ENCODE measurements at regions not wholly inside any gene's neighbourhood (a gene's known extent, or its start where the extent isn't known, plus 50 kb on each side); places are given as distances from the start of the nearest gene placed in this dataset.

DNA sequence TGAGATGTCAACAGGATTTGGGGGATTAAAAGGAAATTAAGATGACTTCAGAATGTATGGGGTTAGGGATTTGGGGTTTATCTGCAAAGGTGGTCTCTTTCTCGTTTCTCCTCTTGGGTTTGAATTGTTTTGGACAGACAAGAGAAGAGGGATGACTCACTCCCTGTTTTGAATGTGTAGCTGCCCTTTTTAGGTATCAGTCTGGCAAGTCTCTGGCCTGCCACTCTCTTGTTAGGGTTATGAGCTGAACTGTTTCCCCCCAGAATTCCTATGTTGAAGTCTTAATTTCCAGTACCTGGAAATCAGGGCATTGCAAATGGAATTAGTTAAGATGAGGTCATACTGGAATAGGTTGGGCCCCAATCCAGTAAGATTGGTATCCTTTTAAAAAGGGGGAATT lies 291.7 kb downstream of the MEX3B start:
- Histone ChIP-seq H3K27ac (ENCODE audit: poor library complexity, severe bottlenecking) (no peak overlapping the region), H3K36me3 (ENCODE audit: low read depth) (no peaks in the 10 kb centered on the region), H3K4me3 (ENCODE audit: severe bottlenecking) (no peak overlapping the region), H3K27me3 (ENCODE audit: insufficient read depth, poor library complexity, severe bottlenecking) (peaks cover 6% of the 10 kb centered on the region), H3K9me3 (ENCODE audit: severe bottlenecking) (no peaks in the 10 kb centered on the region), H3K4me1 (ENCODE audit: insufficient read depth, poor library complexity, severe bottlenecking) (no peaks in the 10 kb centered on the region)
- TF ChIP-seq, protein P1, sequence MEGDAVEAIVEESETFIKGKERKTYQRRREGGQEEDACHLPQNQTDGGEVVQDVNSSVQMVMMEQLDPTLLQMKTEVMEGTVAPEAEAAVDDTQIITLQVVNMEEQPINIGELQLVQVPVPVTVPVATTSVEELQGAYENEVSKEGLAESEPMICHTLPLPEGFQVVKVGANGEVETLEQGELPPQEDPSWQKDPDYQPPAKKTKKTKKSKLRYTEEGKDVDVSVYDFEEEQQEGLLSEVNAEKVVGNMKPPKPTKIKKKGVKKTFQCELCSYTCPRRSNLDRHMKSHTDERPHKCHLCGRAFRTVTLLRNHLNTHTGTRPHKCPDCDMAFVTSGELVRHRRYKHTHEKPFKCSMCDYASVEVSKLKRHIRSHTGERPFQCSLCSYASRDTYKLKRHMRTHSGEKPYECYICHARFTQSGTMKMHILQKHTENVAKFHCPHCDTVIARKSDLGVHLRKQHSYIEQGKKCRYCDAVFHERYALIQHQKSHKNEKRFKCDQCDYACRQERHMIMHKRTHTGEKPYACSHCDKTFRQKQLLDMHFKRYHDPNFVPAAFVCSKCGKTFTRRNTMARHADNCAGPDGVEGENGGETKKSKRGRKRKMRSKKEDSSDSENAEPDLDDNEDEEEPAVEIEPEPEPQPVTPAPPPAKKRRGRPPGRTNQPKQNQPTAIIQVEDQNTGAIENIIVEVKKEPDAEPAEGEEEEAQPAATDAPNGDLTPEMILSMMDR (IDR thresholded peaks at IDR 0.05; ENCODE audit: poor library complexity, severe bottlenecking), result no peak
- DNase-seq (ENCODE audit: low spot score), result no peak
- no peak for ATAC-seq (ENCODE audit: low read depth)

DNA sequence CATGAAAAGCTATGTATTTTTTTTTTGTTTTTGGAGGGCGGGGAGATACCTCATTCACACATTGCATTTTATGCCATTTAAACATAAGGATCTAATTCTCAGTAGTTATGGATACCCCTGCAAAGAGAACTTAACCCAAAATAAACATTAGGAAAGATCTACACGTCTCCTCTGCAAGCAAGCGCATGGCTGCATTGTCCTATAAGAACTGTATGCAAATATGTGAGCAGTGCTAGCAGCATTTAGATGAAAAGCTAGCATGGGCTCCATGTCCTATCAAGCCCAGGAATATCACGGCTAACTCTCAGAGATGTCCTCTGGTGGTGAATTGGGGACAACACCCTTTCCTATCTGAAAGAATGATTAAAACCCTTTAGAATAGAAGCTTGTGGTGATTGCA lies 292.8 kb downstream of the MEX3B start:
- DNase-seq (ENCODE audit: low spot score) (no peak), ATAC-seq (ENCODE audit: low read depth) (no peak)
- Histone ChIP-seq H3K27ac (ENCODE audit: poor library complexity, severe bottlenecking) (no peak overlapping the region), H3K4me3 (ENCODE audit: severe bottlenecking) (no peak overlapping the region), H3K4me1 (ENCODE audit: insufficient read depth, poor library complexity, severe bottlenecking) (no peaks in the 10 kb centered on the region), H3K36me3 (ENCODE audit: low read depth) (no peaks in the 10 kb centered on the region), H3K27me3 (ENCODE audit: insufficient read depth, poor library complexity, severe bottlenecking) (peaks cover 3% of the 10 kb centered on the region), H3K9me3 (ENCODE audit: severe bottlenecking) (no peaks in the 10 kb centered on the region)
- TF ChIP-seq, protein P1 (IDR thresholded peaks at IDR 0.05; ENCODE audit: poor library complexity, severe bottlenecking), result no peak

DNA sequence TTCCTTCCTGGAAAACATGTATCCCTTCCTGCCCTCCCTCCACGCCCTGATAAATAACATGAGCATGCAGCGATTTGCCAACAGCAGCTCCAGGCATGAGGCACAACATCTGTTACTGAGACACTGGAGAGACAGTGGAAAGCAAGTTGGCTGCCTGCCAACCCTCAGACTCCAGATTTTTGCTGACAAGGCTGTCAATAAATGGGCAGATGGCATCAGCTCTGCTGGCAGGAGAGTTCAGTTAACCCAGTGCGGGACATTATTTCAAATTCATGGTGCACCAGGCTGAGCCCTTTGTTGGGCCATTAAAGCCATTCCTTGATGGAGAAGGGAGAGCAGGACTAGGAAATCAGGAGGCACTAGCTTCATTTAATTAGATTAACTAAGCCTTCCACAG lies 293.3 kb downstream of the MEX3B start:
- TF ChIP-seq, protein P1 (IDR thresholded peaks at IDR 0.05; ENCODE audit: poor library complexity, severe bottlenecking), result no peak
- Histone ChIP-seq H3K27me3 (ENCODE audit: insufficient read depth, poor library complexity, severe bottlenecking) (peaks cover 3% of the 10 kb centered on the region), H3K27ac (ENCODE audit: poor library complexity, severe bottlenecking) (no peak overlapping the region), H3K9me3 (ENCODE audit: severe bottlenecking) (no peaks in the 10 kb centered on the region), H3K36me3 (ENCODE audit: low read depth) (no peaks in the 10 kb centered on the region), H3K4me3 (ENCODE audit: severe bottlenecking) (no peak overlapping the region), H3K4me1 (ENCODE audit: insufficient read depth, poor library complexity, severe bottlenecking) (no peaks in the 10 kb centered on the region)
- ATAC-seq (ENCODE audit: low read depth) (peak; percentile 89), DNase-seq (ENCODE audit: low spot score) (peak; percentile 88)

DNA sequence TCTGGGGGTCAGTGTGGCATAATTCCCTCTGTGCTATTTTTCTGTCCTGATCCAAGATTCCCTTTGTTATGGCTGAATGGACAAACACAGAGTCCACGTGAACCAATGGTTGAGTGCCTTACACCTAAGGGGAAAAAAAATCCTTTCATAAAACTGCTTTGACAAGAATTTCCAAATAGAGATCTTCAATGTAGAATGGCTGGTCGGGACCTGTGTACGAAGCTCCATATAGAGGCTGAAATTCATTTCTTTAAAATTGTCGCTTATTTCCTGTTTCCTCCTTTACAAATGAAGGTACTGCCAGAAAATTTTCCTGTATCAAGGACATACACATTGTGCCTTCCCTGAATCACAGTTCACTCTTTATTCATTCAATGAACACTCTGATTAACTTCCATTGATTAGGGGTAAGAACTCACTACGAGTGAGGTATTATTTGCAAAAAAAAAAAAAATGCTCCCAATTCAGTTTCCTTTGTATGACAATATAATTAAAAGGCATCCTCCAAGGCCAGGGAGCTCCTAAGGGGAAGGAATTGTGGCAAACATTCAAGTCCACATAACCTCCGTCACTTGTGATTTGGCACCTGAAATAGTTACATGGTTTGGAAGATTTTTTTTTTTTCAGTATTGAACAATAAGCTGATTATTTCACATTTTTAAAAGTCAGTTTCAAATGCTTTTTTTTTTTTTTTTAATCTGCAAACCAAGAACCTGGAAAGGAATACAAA lies 293.8 kb downstream of the MEX3B start:
- TF ChIP-seq, protein P1 (IDR thresholded peaks at IDR 0.05; ENCODE audit: poor library complexity, severe bottlenecking), result no peak
- H3K27ac ChIP-seq (ENCODE audit: poor library complexity, severe bottlenecking), result no peak overlapping the region

DNA sequence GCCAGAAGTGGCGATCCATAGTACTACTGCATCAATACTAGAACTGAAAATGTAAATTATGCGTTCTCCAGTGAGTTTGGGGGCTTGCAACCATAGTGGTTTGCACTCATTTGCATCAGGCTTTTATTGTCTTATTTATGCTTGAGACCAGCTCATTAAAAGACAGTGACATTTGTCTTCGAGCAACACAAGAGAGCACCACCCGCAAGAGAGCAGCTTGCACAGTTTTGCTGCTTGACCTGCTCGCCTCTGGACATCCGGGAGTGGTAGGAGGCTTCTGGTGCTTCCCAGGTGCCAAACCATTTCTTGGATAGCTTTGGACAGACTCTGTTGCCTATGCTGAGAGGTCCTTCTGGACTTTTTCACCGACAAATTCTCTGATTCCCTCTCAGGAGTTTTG lies 294.6 kb downstream of the MEX3B start:
- TF ChIP-seq, protein P1 (IDR thresholded peaks at IDR 0.05; ENCODE audit: poor library complexity, severe bottlenecking), result no peak
- no peaks in the 10 kb centered on the region for H3K27me3 ChIP-seq (ENCODE audit: insufficient read depth, poor library complexity, severe bottlenecking)
- no peak for DNase-seq (ENCODE audit: low spot score)

More for the DNA sequence above, 293.8 kb downstream of the MEX3B start:
- Histone ChIP-seq H3K36me3 (ENCODE audit: low read depth) (no peaks in the 10 kb centered on the region), H3K4me1 (ENCODE audit: insufficient read depth, poor library complexity, severe bottlenecking) (no peaks in the 10 kb centered on the region), H3K27me3 (ENCODE audit: insufficient read depth, poor library complexity, severe bottlenecking) (no peaks in the 10 kb centered on the region), H3K9me3 (ENCODE audit: severe bottlenecking) (no peaks in the 10 kb centered on the region), H3K4me3 (ENCODE audit: severe bottlenecking) (no peak overlapping the region)
- no peak for ATAC-seq (ENCODE audit: low read depth)
- DNase-seq (ENCODE audit: low spot score), result no peak

More for the DNA sequence above, 294.6 kb downstream of the MEX3B start:
- no peaks in the 10 kb centered on the region for H3K36me3 ChIP-seq (ENCODE audit: low read depth)
- no peak overlapping the region for H3K4me3 ChIP-seq (ENCODE audit: severe bottlenecking)
- no peak overlapping the region for H3K27ac ChIP-seq (ENCODE audit: poor library complexity, severe bottlenecking)
- no peaks in the 10 kb centered on the region for H3K4me1 ChIP-seq (ENCODE audit: insufficient read depth, poor library complexity, severe bottlenecking)
- H3K9me3 ChIP-seq (ENCODE audit: severe bottlenecking), result no peaks in the 10 kb centered on the region
- no peak for ATAC-seq (ENCODE audit: low read depth)

All from RWPE2 (cell line).